ENCODE measurements at regions not wholly inside any gene's neighbourhood (a gene's known extent, or its start where the extent isn't known, plus 50 kb on each side); places are given as distances from the start of the nearest gene placed in this dataset.

- H3K27me3 ChIP-seq (ENCODE audit: insufficient read depth, low read length), result no peaks in the 10 kb centered on the region
- H3K4me3 Mint-ChIP-seq (ENCODE audit: unreplicated experiment), result no peak overlapping the region
- FAIRE-seq (no peak), DNase-seq (ENCODE audit: low read depth) (no peak)
- H3K4me1 Mint-ChIP-seq (ENCODE audit: low read depth, unreplicated experiment), result no peaks in the 10 kb centered on the region
- no peak overlapping the region for H3K9ac ChIP-seq (ENCODE audit: low read length)
- H3K4me1 ChIP-seq (ENCODE audit: insufficient read depth, low read length), result no peaks in the 10 kb centered on the region
- H3K36me3 ChIP-seq (ENCODE audit: insufficient read depth, low read length), result no peaks in the 10 kb centered on the region
- peaks cover 8% of the 10 kb centered on the region for H3K9me3 Mint-ChIP-seq (ENCODE audit: unreplicated experiment)
- no peak overlapping the region for H3K27ac ChIP-seq (ENCODE audit: low read depth, low read length)
- peaks cover 13% of the 10 kb centered on the region for H3K27me3 Mint-ChIP-seq (ENCODE audit: low read depth, unreplicated experiment)
- H2AFZ ChIP-seq (ENCODE audit: low read depth, low read length), result no peak overlapping the region
- H3K4me3 ChIP-seq (ENCODE audit: insufficient read depth, low read depth, low read length), result no peak overlapping the region
- H3K36me3 Mint-ChIP-seq (ENCODE audit: low read depth, unreplicated experiment), result no peaks in the 10 kb centered on the region
- no peak overlapping the region for H3K27ac Mint-ChIP-seq (ENCODE audit: unreplicated experiment)
- H3K9me3 ChIP-seq (ENCODE audit: insufficient read depth, low read depth, low read length), result no peaks in the 10 kb centered on the region
- H3K4me2 ChIP-seq (ENCODE audit: low read length), result no peak overlapping the region
- TF ChIP-seq CTCF (IDR thresholded peaks at IDR 0.05; ENCODE audit: insufficient read depth, low read depth, low read length), result no peak
- no peak for TF ChIP-seq EZH2 (IDR thresholded peaks at IDR 0.05; ENCODE audit: insufficient read depth, low read length)
- H3K79me2 ChIP-seq (ENCODE audit: insufficient read depth, low read length), result no peaks in the 10 kb centered on the region
- H4K20me1 ChIP-seq (ENCODE audit: insufficient read depth, low read length), result no peaks in the 10 kb centered on the region
These were observed 134.7 kb upstream of the RNF32 start for GRCh38 chr7:156505876-156506275.

DNA sequence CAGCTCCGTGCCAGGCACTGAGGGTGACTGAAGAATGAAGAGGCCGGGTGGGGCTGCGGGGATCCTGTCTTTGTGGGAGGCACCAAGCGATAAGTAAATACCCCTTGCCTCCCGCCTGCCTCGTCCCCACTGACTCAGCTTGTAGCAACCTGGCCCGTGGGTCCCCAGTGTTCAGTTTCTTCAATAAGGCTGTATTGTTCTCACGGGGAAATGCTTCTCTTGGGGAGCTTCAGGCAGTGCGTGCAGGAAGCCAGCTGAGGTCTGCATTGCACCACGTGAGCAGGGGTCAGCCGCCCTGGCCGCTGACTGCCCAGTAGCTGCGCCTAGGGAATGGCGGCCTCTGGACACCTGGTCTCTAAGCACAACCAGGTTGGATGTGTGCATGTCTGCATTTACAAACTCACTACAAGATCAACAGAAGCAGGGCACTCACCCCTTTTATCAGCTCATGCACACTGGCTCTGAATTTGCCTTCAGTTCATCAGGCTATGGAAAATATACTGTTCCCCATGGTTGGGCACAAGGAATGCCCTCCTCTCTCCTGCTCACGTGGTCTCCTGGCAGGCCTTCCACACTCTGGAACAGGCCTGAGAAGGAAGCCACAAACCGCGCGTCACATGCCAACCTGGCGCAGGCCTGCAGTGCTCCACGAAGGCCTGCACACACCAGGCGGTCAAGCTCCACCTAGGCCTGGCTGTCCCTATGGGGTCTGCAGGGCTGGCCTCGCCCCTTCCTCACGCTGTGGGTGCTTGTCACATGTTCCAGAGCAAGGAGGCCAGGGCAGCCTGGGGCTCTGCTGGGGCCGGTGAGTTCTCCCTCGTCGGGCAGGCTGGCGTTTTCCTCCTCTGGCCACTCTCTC, 135.7 kb upstream of the RNF32 start:
- peaks cover 13% of the 10 kb centered on the region for H3K27me3 Mint-ChIP-seq (ENCODE audit: low read depth, unreplicated experiment)
- FAIRE-seq, result no peak
- H3K4me1 Mint-ChIP-seq (ENCODE audit: low read depth, unreplicated experiment), result no peaks in the 10 kb centered on the region

More for the DNA sequence above, 135.7 kb upstream of the RNF32 start:
- H2AFZ ChIP-seq (ENCODE audit: low read depth, low read length), result no peak overlapping the region
- DNase-seq (ENCODE audit: low read depth), result no peak
- no peaks in the 10 kb centered on the region for H3K79me2 ChIP-seq (ENCODE audit: insufficient read depth, low read length)
- Mint-ChIP-seq H3K4me3 (ENCODE audit: unreplicated experiment) (no peak overlapping the region), H3K9me3 (ENCODE audit: unreplicated experiment) (peaks cover 7% of the 10 kb centered on the region), H3K27ac (ENCODE audit: unreplicated experiment) (no peak overlapping the region), H3K36me3 (ENCODE audit: low read depth, unreplicated experiment) (no peaks in the 10 kb centered on the region)
- TF ChIP-seq EZH2 (IDR thresholded peaks at IDR 0.05; ENCODE audit: insufficient read depth, low read length) (no peak), CTCF (IDR thresholded peaks at IDR 0.05; ENCODE audit: insufficient read depth, low read depth, low read length) (no peak)
- H3K9me3 ChIP-seq (ENCODE audit: insufficient read depth, low read depth, low read length), result no peaks in the 10 kb centered on the region
- no peak overlapping the region for H3K4me2 ChIP-seq (ENCODE audit: low read length)
- H3K36me3 ChIP-seq (ENCODE audit: insufficient read depth, low read length), result no peaks in the 10 kb centered on the region
- no peak overlapping the region for H3K27ac ChIP-seq (ENCODE audit: low read depth, low read length)
- H4K20me1 ChIP-seq (ENCODE audit: insufficient read depth, low read length), result no peaks in the 10 kb centered on the region
- H3K27me3 ChIP-seq (ENCODE audit: insufficient read depth, low read length), result no peaks in the 10 kb centered on the region
- H3K4me3 ChIP-seq (ENCODE audit: insufficient read depth, low read depth, low read length), result no peak overlapping the region
- no peaks in the 10 kb centered on the region for H3K4me1 ChIP-seq (ENCODE audit: insufficient read depth, low read length)
- H3K9ac ChIP-seq (ENCODE audit: low read length), result no peak overlapping the region
